K562 (cell line): ENCODE measurements at regions not wholly inside any gene's neighbourhood (a gene's known extent, or its start where the extent isn't known, plus 50 kb on each side); places are given as distances from the start of the nearest gene placed in this dataset.

ENCODE experiments used
- ATAC-seq: fragments of 200-7000 bp; cut with Tn5 transposase; 3 replicates; pipeline ENCODE4 v1.9.1; 2020; ENCODE audit warnings: moderate library complexity
- BruUV-seq: library from RNA; stranded (reverse); fragments of 400-500 nt; replicated peaks from 2 replicates; lab custom pipeline; 2021; lab: Mats Ljungman, UMichigan
- CTCF ChIA-PET: fragments of 300-600 bp; formaldehyde crosslinking; extraction: SDS; loops from one replicate; lab custom pipeline; 2021; ENCODE audit warnings: low intra/inter-chr PET ratio; lab: Yijun Ruan, JAX
- POLR2A ChIA-PET: fragments of 300-600, 350-650 bp; sonication (Branson Sonifier 250); formaldehyde crosslinking; extraction: SDS; loops from one replicate; lab custom pipeline; 2021; ENCODE audit warnings: antibody characterized with exemption, inconsistent platforms; lab: Yijun Ruan, JAX
- DNase-seq, 4 experiments: peaks; one replicate each; pipeline versions ENCODE4 v3.0.0 to v3.0.0-alpha.2; 2011 to 2018; ENCODE audit warnings: low spot score in 3 of 4, mixed read lengths in 3 of 4; ENCODE audit errors: extremely low read depth in 1 of 4
- FAIRE-seq: peaks from 2 replicates; lab custom pipeline; 2011; peaks lifted over from hg19 to GRCh38; lab: Jason Lieb, UNC
- H2AFZ ChIP-seq: 2 replicates; pipeline ENCODE4 v1.6.0; 2011; ENCODE audit warnings: low read depth, low read length, control low read depth, inconsistent platforms
- H3K27ac ChIP-seq: fragments of 200-600 bp; 3 replicates; pipeline ENCODE4 v1.8.0; 2011; ENCODE audit warnings: low read depth, mild to moderate bottlenecking, control low read depth, inconsistent platforms, low read length, moderate library complexity, mixed read lengths; ENCODE audit errors: extremely low read depth
- H3K27me3 ChIP-seq, 2 experiments: fragments of 300-600 bp in 1 of 2; 2 replicates in 1 of 2; 3 replicates in 1 of 2; pipeline versions ENCODE4 v1.6.0 to v1.8.0; 2011; ENCODE audit warnings: inconsistent platforms in 2 of 2, low read length in 2 of 2, mild to moderate bottlenecking in 1 of 2, mixed read lengths in 1 of 2, moderate library complexity in 1 of 2; ENCODE audit not compliant: control insufficient read depth in 2 of 2, insufficient read depth in 2 of 2
- H3K36me3 ChIP-seq: fragments of 300-600 bp; 3 replicates; pipeline ENCODE4 v1.8.0; 2011; ENCODE audit warnings: mild to moderate bottlenecking, low read length, inconsistent platforms; ENCODE audit not compliant: control insufficient read depth, insufficient read depth
- H3K4me1 ChIP-seq, 2 experiments: fragments of 200-600 bp in 1 of 2; replicated peaks in 1 of 2; 2 replicates in 1 of 2; 3 replicates in 1 of 2; pipeline versions ENCODE4 v1.5.1 to v1.8.0; 2011; ENCODE audit warnings: inconsistent platforms in 2 of 2, low read length in 2 of 2, mild to moderate bottlenecking in 1 of 2, mixed read lengths in 1 of 2, moderate library complexity in 1 of 2; ENCODE audit not compliant: control insufficient read depth in 2 of 2, insufficient read depth in 2 of 2
- H3K4me2 ChIP-seq: 2 replicates; pipeline ENCODE4 v1.6.1; 2011; ENCODE audit warnings: low read length, control low read depth, inconsistent platforms, mixed read lengths; ENCODE audit not compliant: insufficient read depth
- H3K4me3 ChIP-seq: fragments of 200-600 bp; sonication (generic), shearing (Covaris generic); 2 replicates; pipeline ENCODE4 v1.5.1; 2016; ENCODE audit warnings: control low read depth, inconsistent platforms
- H3K79me2 ChIP-seq: fragments of 200-600 bp; 3 replicates; pipeline ENCODE4 v1.8.0; 2011; ENCODE audit warnings: low read length, inconsistent platforms; ENCODE audit not compliant: control insufficient read depth, insufficient read depth
- H3K9ac ChIP-seq, 2 experiments: 2 replicates each; pipeline versions ENCODE4 v1.6.0 to v1.6.1; 2011; ENCODE audit warnings: low read depth in 2 of 2, low read length in 2 of 2, control low read depth in 1 of 2, inconsistent platforms in 1 of 2, mild to moderate bottlenecking in 1 of 2, mixed read lengths in 1 of 2; ENCODE audit not compliant: insufficient read depth in 1 of 2
- H3K9me1 ChIP-seq: one replicate; pipeline ENCODE4 v1.6.0; 2011; ENCODE audit warnings: inconsistent platforms, mild to moderate bottlenecking, low read length, moderate library complexity; ENCODE audit not compliant: control insufficient read depth, insufficient read depth
- H3K9me3 ChIP-seq: replicated peaks from 2 replicates; pipeline ENCODE4 v1.5.1; 2011; ENCODE audit warnings: low read depth, low read length, inconsistent platforms; ENCODE audit not compliant: control insufficient read depth, insufficient read depth
- H4K20me1 ChIP-seq: replicated peaks from 2 replicates; pipeline ENCODE4 v1.6.1; 2011; ENCODE audit warnings: low read length, inconsistent platforms, mixed read lengths; ENCODE audit not compliant: control insufficient read depth, insufficient read depth
- GMEB1 ChIP-seq: fragments of 250-450 bp; sonication (Bioruptor Pico); IDR thresholded peaks from 2 replicates; pipeline ENCODE4 v1.4.0; 2020; ENCODE audit warnings: mild to moderate bottlenecking
- PRMT5 ChIP-seq: sonication (generic); formaldehyde crosslinking; IDR thresholded peaks from 2 replicates; pipeline ENCODE4 v1.5.0; 2020; ENCODE audit warnings: missing genetic modification reagents
- RAD21 ChIP-seq, 2 experiments: fragments of 250-450 bp in 1 of 2; fragments of 450-650 bp in 1 of 2; sonication (Bioruptor Pico) in 1 of 2; formaldehyde crosslinking in 1 of 2; IDR thresholded peaks in 1 of 2; conservative IDR thresholded peaks in 1 of 2; 2 replicates each; pipeline versions ENCODE4 v1.4.0 to v1.8.0; 2020 to 2022; ENCODE audit warnings: mild to moderate bottlenecking in 2 of 2, moderate library complexity in 1 of 2
- REST ChIP-seq, 2 experiments: fragments of 450-650 bp; formaldehyde crosslinking in 1 of 2; IDR thresholded peaks; 2 replicates each; pipeline versions ENCODE4 v1.4.0 to v1.6.1; 2014 to 2020; ENCODE audit warnings: mild to moderate bottlenecking in 2 of 2, borderline replicate concordance in 1 of 2, low read depth in 1 of 2
- SOX6 ChIP-seq: fragments of 450-650 bp; IDR thresholded peaks from 2 replicates; pipeline ENCODE4 v1.6.1; 2014; ENCODE audit warnings: mild to moderate bottlenecking
- ZBTB26 ChIP-seq: fragments of 450-650 bp; formaldehyde crosslinking; IDR thresholded peaks from 2 replicates; pipeline ENCODE4 v1.4.0; 2022; ENCODE audit warnings: missing genetic modification characterization
- ZBTB34 ChIP-seq: fragments of 250-450 bp; sonication (Bioruptor Pico); IDR thresholded peaks from 2 replicates; pipeline ENCODE4 v1.8.0; 2021; ENCODE audit warnings: mild to moderate bottlenecking, moderate library complexity
- ZFP1 ChIP-seq: fragments of 450-650 bp; formaldehyde crosslinking; IDR thresholded peaks from 2 replicates; pipeline ENCODE4 v1.4.0; 2020; ENCODE audit warnings: mild to moderate bottlenecking, mixed read lengths
- ZNF232 ChIP-seq: sonication (generic); formaldehyde crosslinking; IDR thresholded peaks from 2 replicates; pipeline ENCODE4 v1.8.0; 2022; ENCODE audit warnings: mild to moderate bottlenecking, missing genetic modification reagents
- ZNF445 ChIP-seq: fragments of 250-450 bp; sonication (Bioruptor Pico); IDR thresholded peaks from 2 replicates; pipeline ENCODE4 v1.4.0; 2020; ENCODE audit warnings: low read depth, mild to moderate bottlenecking, moderate library complexity
- WGBS: fragments of 100-300 bp; shearing (Covaris generic); methylation state at CpG from one replicate; pipeline ENCODE4 v1.1.6; 2016; ENCODE audit warnings: low coverage, mixed read lengths; ENCODE audit not compliant: insufficient coverage; ENCODE audit errors: missing lambda C conversion rate; 5-methylcytosine and 5-hydroxymethylcytosine counted together
- in situ Hi-C: fragments of 300-500 bp; cut with MboI; formaldehyde crosslinking; loops from 4 replicates; pipeline ENCODE4 v1.15.0; 2018; ENCODE audit warnings: inconsistent platforms, mixed read lengths
- intact Hi-C: fragments of 100-400 bp; cut with micrococcal nuclease; formaldehyde crosslinking; loops from 2 replicates; pipeline ENCODE4 v1.14.2; 2022

GRCh38 chr13:28548872-28549271 is 53.9 kb upstream of the FLT1 start:
- intact Hi-C loops (loop anchor here (1.0 kb wide), 1 partner anchor 87 kb away; no protein-coding TSS in a partner anchor), in situ Hi-C loops (no loop called here)
- no peak for DNase-seq
- CTCF ChIA-PET = no interaction called here
- WGBS = 10% methylated on average over 1 of the region's 2 CpGs
- Histone ChIP-seq H3K9me3 (no peaks in the 10 kb centered on the region), H3K36me3 (no peaks in the 10 kb centered on the region), H4K20me1 (no peaks in the 10 kb centered on the region), H3K4me1 (peaks cover 0 to 5% of the 10 kb centered on the region in 2 experiments; a peak in 2 of 5 replicates), H2AFZ (no peak overlapping the region), H3K9me1 (no peaks in the 10 kb centered on the region), H3K27ac (no peak overlapping the region), H3K4me3 (no peak overlapping the region), H3K27me3 (peaks cover 0 to 5% of the 10 kb centered on the region in 2 experiments; a peak in 1 of 5 replicates), H3K79me2 (no peaks in the 10 kb centered on the region), H3K4me2 (no peak overlapping the region), H3K9ac (no peak overlapping the region)
- BruUV-seq = no TSS peak
- POLR2A ChIA-PET = interaction anchor here (0.9 kb wide), 1 partner anchor 10 kb away, joined by 4 read pairs; no protein-coding TSS in a partner anchor
- FAIRE-seq = no peak
- no peak for ATAC-seq
- TF ChIP-seq PRMT5 (CRISPR knock-in tag) (no peak), REST (IDR thresholded peaks at IDR 0.05; ENCODE audit: borderline replicate concordance) (peak; percentile 9; the same call in 1 of the 2 replicates), REST (CRISPR knock-in tag; IDR thresholded peaks at IDR 0.05; ENCODE audit: low read depth) (no peak), GMEB1 (CRISPR knock-in tag) (no peak), ZBTB34 (CRISPR knock-in tag) (no peak), RAD21 (CRISPR knock-in tag; conservative IDR thresholded peaks at IDR 0.05 in 1 of 2, IDR thresholded peaks at IDR 0.05 in 1 of 2) (peak in 1 of 2 experiments; percentile 51; a peak in 2 of 4 replicates), SOX6 (no peak), ZFP1 (CRISPR knock-in tag) (no peak), ZNF445 (CRISPR knock-in tag) (no peak), ZNF232 (CRISPR knock-in tag) (no peak), ZBTB26 (no peak)
